ENCODE measurements at regions not wholly inside any gene's neighbourhood (a gene's known extent, or its start where the extent isn't known, plus 50 kb on each side); places are given as distances from the start of the nearest gene placed in this dataset.

GRCh38 chr14:43001731-43002130 is 1395.1 kb downstream of the LRFN5 start:
- TF ChIP-seq CTCF (IDR thresholded peaks at IDR 0.05 in 4 of 5, conservative IDR thresholded peaks at IDR 0.05 in 1 of 5): no peak
- TF ChIP-seq POLR2A (IDR thresholded peaks at IDR 0.05): no peak

Data from gastrocnemius medialis (tissue), 4 donors.